GM20000 (cell line): ENCODE measurements at regions not wholly inside any gene's neighbourhood (a gene's known extent, or its start where the extent isn't known, plus 50 kb on each side); places are given as distances from the start of the nearest gene placed in this dataset.
"Not testable (repeated sequence)": the region's sequence is repeated elsewhere in the genome, so short reads cannot be mapped to it uniquely, and the experiment has no call there.

ENCODE experiments used
- DNase-seq: peaks from one replicate; pipeline ENCODE4 v3.0.0; 2012; ENCODE audit warnings: low spot score
- CTCF ChIP-seq: IDR thresholded peaks from 2 replicates; pipeline ENCODE4 v1.5.1; 2012; ENCODE audit warnings: mild to moderate bottlenecking, control low read depth; ENCODE audit errors: extremely low read depth, missing control alignments

GRCh38 chr2:215861607-215862350 lies 151.6 kb downstream of the MREG start:
- no peak for TF ChIP-seq CTCF
- no peak for DNase-seq

GRCh38 chr2:215856080-215856479 lies 157.3 kb downstream of the MREG start:
- TF ChIP-seq CTCF, result no peak
- DNase-seq, result no peak

GRCh38 chr2:215855308-215855707 lies 158.0 kb downstream of the MREG start:
- not testable (repeated sequence) for DNase-seq

- no peak for TF ChIP-seq CTCF
- no peak for DNase-seq
Measured at GRCh38 chr2:215854008-215854407, 159.3 kb downstream of the MREG start.

GRCh38 chr2:215851696-215852095 lies 161.7 kb downstream of the MREG start:
- no peak for DNase-seq
- no peak for TF ChIP-seq CTCF

GRCh38 chr2:215851082-215851481 lies 162.3 kb downstream of the MREG start:
- DNase-seq, result no peak
- TF ChIP-seq CTCF, result no peak

- DNase-seq, result no peak
- TF ChIP-seq CTCF, result no peak
Measured at GRCh38 chr2:215850380-215850779, 163.0 kb downstream of the MREG start.

- TF ChIP-seq CTCF, result no peak
- no peak for DNase-seq
Measured at GRCh38 chr2:215849771-215850170, 163.6 kb downstream of the MREG start.
